Gastrocnemius medialis (tissue), 4 donors: ENCODE measurements at regions not wholly inside any gene's neighbourhood (a gene's known extent, or its start where the extent isn't known, plus 50 kb on each side); places are given as distances from the start of the nearest gene placed in this dataset.

ENCODE experiments used
- CTCF ChIP-seq, 5 experiments: fragments of 450-650 bp in 3 of 5; fragments of 200-600 bp in 2 of 5; sonication (generic) in 2 of 5; IDR thresholded peaks in 4 of 5; conservative IDR thresholded peaks in 1 of 5; 1 replicate in 4 of 5; 2 replicates in 1 of 5; pipeline ENCODE4 v1.5.1; 2016 to 2019; ENCODE audit warnings: antibody characterized with exemption in 5 of 5, mild to moderate bottlenecking in 3 of 5, moderate library complexity in 3 of 5
- POLR2A ChIP-seq, 2 donors: fragments of 450-650 bp; IDR thresholded peaks; one replicate each; pipeline ENCODE4 v1.6.1; 2017; ENCODE audit warnings: antibody characterized with exemption in 2 of 2, mild to moderate bottlenecking in 2 of 2, moderate library complexity in 2 of 2

GRCh38 chr18:27366665-27367064 is 181.6 kb upstream of the CHST9 start:
- no peak for TF ChIP-seq CTCF (IDR thresholded peaks at IDR 0.05 in 4 of 5, conservative IDR thresholded peaks at IDR 0.05 in 1 of 5)
- no peak for TF ChIP-seq POLR2A (IDR thresholded peaks at IDR 0.05)
